ENCODE measurements at regions not wholly inside any gene's neighbourhood (a gene's known extent, or its start where the extent isn't known, plus 50 kb on each side); places are given as distances from the start of the nearest gene placed in this dataset.

- Mint-ChIP-seq H3K27me3 (ENCODE audit: unreplicated experiment) (no peaks in the 10 kb centered on the region), H3K4me3 (ENCODE audit: low read depth, unreplicated experiment) (no peak overlapping the region), H3K27ac (ENCODE audit: unreplicated experiment) (no peak overlapping the region), H3K4me1 (ENCODE audit: low read depth, unreplicated experiment) (no peaks in the 10 kb centered on the region), H3K36me3 (ENCODE audit: insufficient read depth, unreplicated experiment) (no peaks in the 10 kb centered on the region), H3K9me3 (ENCODE audit: low read depth, unreplicated experiment) (peaks cover 10% of the 10 kb centered on the region)
- no peak for TF ChIP-seq CTCF (IDR thresholded peaks at IDR 0.05; ENCODE audit: unreplicated experiment)
- DNase-seq = no peak
- no TSS peak for BruUV-seq (replicated peaks)
- intact Hi-C loops (cut with micrococcal nuclease; ENCODE audit: unreplicated experiment) = no loop called here
- CTCF ChIA-PET = no interaction called here
Measured at GRCh38 chr5:17785774-17786173, 151.5 kb downstream of the TAF11L14 start.

GRCh38 chr5:17788351-17788750 lies 154.1 kb downstream of the TAF11L14 start:
- CTCF ChIA-PET = no interaction called here
- Mint-ChIP-seq H3K4me3 (ENCODE audit: low read depth, unreplicated experiment) (no peak overlapping the region), H3K27me3 (ENCODE audit: unreplicated experiment) (no peaks in the 10 kb centered on the region), H3K4me1 (ENCODE audit: low read depth, unreplicated experiment) (no peaks in the 10 kb centered on the region), H3K9me3 (ENCODE audit: low read depth, unreplicated experiment) (peaks cover 10% of the 10 kb centered on the region), H3K36me3 (ENCODE audit: insufficient read depth, unreplicated experiment) (no peaks in the 10 kb centered on the region), H3K27ac (ENCODE audit: unreplicated experiment) (no peak overlapping the region)
- TF ChIP-seq CTCF (IDR thresholded peaks at IDR 0.05; ENCODE audit: unreplicated experiment) = no peak
- BruUV-seq (replicated peaks) = no TSS peak
- intact Hi-C loops (cut with micrococcal nuclease; ENCODE audit: unreplicated experiment) = no loop called here
- DNase-seq = no peak

- no TSS peak for BruUV-seq (replicated peaks)
- intact Hi-C loops (cut with micrococcal nuclease; ENCODE audit: unreplicated experiment) = no loop called here
- H3K9me3 Mint-ChIP-seq (ENCODE audit: low read depth, unreplicated experiment) = peaks cover 15% of the 10 kb centered on the region
- H3K27me3 Mint-ChIP-seq (ENCODE audit: unreplicated experiment) = no peaks in the 10 kb centered on the region
- no peak overlapping the region for H3K27ac Mint-ChIP-seq (ENCODE audit: unreplicated experiment)
- no peak for DNase-seq
- H3K4me3 Mint-ChIP-seq (ENCODE audit: low read depth, unreplicated experiment) = no peak overlapping the region
- H3K36me3 Mint-ChIP-seq (ENCODE audit: insufficient read depth, unreplicated experiment) = no peaks in the 10 kb centered on the region
- no peak for TF ChIP-seq CTCF (IDR thresholded peaks at IDR 0.05; ENCODE audit: unreplicated experiment)
- H3K4me1 Mint-ChIP-seq (ENCODE audit: low read depth, unreplicated experiment) = no peaks in the 10 kb centered on the region
- CTCF ChIA-PET = no interaction called here
Measured at GRCh38 chr5:17794201-17794600, 159.9 kb downstream of the TAF11L14 start.

- no peaks in the 10 kb centered on the region for H3K4me1 Mint-ChIP-seq (ENCODE audit: low read depth, unreplicated experiment)
- peaks cover 14% of the 10 kb centered on the region for H3K9me3 Mint-ChIP-seq (ENCODE audit: low read depth, unreplicated experiment)
- H3K27ac Mint-ChIP-seq (ENCODE audit: unreplicated experiment) = no peak overlapping the region
- no peak for DNase-seq
- intact Hi-C loops (cut with micrococcal nuclease; ENCODE audit: unreplicated experiment) = no loop called here
- BruUV-seq (replicated peaks) = no TSS peak
- H3K27me3 Mint-ChIP-seq (ENCODE audit: unreplicated experiment) = no peaks in the 10 kb centered on the region
- no peak for TF ChIP-seq CTCF (IDR thresholded peaks at IDR 0.05; ENCODE audit: unreplicated experiment)
- no peaks in the 10 kb centered on the region for H3K36me3 Mint-ChIP-seq (ENCODE audit: insufficient read depth, unreplicated experiment)
- no peak overlapping the region for H3K4me3 Mint-ChIP-seq (ENCODE audit: low read depth, unreplicated experiment)
- CTCF ChIA-PET = no interaction called here
Measured at GRCh38 chr5:17794815-17795214, 160.6 kb downstream of the TAF11L14 start.

- Mint-ChIP-seq H3K27ac (ENCODE audit: unreplicated experiment) (no peak overlapping the region), H3K36me3 (ENCODE audit: insufficient read depth, unreplicated experiment) (no peaks in the 10 kb centered on the region), H3K27me3 (ENCODE audit: unreplicated experiment) (no peaks in the 10 kb centered on the region), H3K9me3 (ENCODE audit: low read depth, unreplicated experiment) (peaks cover 10% of the 10 kb centered on the region), H3K4me3 (ENCODE audit: low read depth, unreplicated experiment) (no peak overlapping the region), H3K4me1 (ENCODE audit: low read depth, unreplicated experiment) (no peaks in the 10 kb centered on the region)
- no TSS peak for BruUV-seq (replicated peaks)
- CTCF ChIA-PET = no interaction called here
- DNase-seq = no peak
- TF ChIP-seq CTCF (IDR thresholded peaks at IDR 0.05; ENCODE audit: unreplicated experiment) = no peak
- intact Hi-C loops (cut with micrococcal nuclease; ENCODE audit: unreplicated experiment) = no loop called here
Measured at GRCh38 chr5:17796142-17796541, 161.9 kb downstream of the TAF11L14 start.
